ENCODE measurements at regions not wholly inside any gene's neighbourhood (a gene's known extent, or its start where the extent isn't known, plus 50 kb on each side); places are given as distances from the start of the nearest gene placed in this dataset.

DNA sequence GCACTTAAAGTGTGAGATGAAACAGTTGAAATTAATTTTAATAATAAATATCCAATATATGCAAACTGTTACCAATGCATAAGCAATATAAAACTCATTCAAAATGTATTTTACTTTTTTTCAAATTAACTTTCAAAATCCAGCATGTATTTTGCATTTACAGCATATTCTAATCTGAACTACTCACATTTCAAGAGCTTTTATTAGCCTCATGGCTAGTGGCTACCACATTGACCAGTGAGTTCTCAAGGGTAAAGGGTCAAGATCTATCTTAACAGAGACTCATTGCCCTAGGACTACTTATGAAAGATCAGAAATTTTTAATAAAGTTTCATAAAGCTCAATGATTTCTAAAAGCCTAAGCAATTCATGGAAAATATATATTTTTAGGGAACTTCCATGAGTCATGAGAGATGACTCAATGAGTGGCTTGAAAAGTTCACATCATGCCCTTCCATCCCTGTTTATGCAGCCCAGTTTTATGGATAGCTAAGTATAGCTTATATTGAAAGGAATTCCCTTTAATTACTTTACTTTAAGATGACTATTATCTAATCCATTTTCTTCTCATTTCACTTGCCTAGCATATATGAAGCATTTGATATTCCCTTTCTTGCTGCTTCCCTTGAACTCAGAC lies 608.6 kb downstream of the SLCO4C1 start:
- no peak overlapping the region for H3K4me3 ChIP-seq (ENCODE audit: low read depth, low read length)
- TF ChIP-seq, protein P1, sequence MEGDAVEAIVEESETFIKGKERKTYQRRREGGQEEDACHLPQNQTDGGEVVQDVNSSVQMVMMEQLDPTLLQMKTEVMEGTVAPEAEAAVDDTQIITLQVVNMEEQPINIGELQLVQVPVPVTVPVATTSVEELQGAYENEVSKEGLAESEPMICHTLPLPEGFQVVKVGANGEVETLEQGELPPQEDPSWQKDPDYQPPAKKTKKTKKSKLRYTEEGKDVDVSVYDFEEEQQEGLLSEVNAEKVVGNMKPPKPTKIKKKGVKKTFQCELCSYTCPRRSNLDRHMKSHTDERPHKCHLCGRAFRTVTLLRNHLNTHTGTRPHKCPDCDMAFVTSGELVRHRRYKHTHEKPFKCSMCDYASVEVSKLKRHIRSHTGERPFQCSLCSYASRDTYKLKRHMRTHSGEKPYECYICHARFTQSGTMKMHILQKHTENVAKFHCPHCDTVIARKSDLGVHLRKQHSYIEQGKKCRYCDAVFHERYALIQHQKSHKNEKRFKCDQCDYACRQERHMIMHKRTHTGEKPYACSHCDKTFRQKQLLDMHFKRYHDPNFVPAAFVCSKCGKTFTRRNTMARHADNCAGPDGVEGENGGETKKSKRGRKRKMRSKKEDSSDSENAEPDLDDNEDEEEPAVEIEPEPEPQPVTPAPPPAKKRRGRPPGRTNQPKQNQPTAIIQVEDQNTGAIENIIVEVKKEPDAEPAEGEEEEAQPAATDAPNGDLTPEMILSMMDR (IDR thresholded peaks at IDR 0.05; ENCODE audit: low read depth, low read length, missing control alignments) = no peak
- DNase-seq (ENCODE audit: low read depth) = no peak

DNA sequence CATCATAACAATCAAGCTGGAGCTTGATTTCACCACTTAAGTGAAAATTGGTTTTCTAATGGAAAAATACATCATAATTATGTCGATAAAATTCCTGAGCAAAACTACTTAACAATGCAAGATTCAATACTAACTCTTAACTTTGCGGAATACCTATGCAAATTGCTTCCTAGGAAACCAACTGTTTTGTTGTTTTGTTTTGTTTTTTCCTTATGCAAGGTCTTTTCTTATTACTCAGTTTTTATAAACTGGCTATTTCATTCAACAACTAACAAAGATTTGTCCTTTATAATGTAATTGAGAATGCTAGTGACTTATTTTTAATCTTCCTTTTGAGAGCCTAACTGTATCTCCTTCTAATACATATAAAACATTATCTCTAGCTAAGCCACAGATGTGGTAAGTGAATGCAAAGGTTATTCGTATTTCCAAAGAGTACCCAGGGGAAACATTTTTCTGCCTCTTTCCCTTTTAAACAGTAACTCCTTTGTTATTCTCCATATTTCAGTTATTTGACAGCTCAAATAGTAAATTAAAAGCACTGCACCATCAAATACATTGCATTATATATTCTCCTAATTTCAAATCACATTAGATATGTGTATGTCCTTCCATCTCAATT lies 609.4 kb downstream of the SLCO4C1 start:
- no peak overlapping the region for H3K4me3 ChIP-seq (ENCODE audit: low read depth, low read length)
- TF ChIP-seq, protein P1 (IDR thresholded peaks at IDR 0.05; ENCODE audit: low read depth, low read length, missing control alignments) = no peak
- no peak for DNase-seq (ENCODE audit: low read depth)

DNA sequence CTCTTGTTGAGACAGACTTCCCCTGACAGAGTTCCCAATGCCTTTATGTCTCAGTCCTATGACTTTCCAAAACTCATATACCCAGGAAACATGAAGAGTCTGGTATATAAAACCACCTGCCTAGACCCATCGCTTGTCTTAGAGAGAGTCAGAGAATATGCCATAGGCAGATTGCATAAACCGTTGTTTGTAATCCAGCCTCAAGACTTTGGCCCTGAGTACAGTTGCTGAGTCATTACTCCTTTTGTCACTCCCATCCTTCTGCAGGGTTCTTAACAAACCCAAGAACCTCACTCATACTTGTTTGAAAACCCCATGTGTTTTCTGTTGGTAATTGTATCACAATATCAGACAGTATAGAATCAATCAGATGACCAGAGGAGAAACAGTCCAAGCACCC lies 616.3 kb downstream of the SLCO4C1 start:
- DNase-seq (ENCODE audit: low read depth) = no peak
- TF ChIP-seq, protein P1 (IDR thresholded peaks at IDR 0.05; ENCODE audit: low read depth, low read length, missing control alignments) = no peak
- H3K4me3 ChIP-seq (ENCODE audit: low read depth, low read length) = no peak overlapping the region

DNA sequence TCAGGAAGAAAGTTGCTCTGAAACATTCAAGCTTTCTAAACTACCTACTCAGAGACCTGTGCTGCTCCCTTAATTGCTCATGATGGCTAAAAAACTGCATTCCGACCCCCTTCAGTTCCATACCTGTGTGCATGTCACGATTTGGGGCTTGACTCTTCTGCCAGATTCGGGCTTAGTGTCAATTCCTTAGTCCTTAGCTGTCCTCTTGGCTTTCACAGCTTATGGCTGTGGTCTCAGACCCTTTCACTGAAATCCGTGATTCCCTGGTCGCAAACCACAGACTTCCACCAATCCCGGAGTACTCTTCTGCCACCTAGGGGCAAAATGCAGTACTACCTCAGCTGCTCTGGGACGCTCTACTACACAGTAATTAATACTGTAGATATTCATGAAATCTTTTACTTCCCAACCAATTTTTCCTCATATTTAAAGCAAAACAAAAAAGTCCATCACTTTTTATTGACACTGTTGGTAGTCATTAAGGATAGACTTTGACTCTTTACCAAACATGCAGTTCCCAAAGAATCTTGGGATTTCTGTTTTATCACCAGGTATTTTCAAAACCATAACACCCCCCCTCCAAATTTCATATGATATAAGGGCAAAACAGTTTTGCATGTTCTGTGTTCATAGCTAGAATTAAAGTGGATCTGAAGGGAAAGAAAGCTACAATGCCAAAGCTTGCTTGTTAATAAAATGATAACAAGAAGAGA lies 617.4 kb downstream of the SLCO4C1 start:
- DNase-seq (ENCODE audit: low read depth) = no peak
- H3K4me3 ChIP-seq (ENCODE audit: low read depth, low read length) = no peak overlapping the region
- TF ChIP-seq, protein P1 (IDR thresholded peaks at IDR 0.05; ENCODE audit: low read depth, low read length, missing control alignments) = peak; percentile 91

DNA sequence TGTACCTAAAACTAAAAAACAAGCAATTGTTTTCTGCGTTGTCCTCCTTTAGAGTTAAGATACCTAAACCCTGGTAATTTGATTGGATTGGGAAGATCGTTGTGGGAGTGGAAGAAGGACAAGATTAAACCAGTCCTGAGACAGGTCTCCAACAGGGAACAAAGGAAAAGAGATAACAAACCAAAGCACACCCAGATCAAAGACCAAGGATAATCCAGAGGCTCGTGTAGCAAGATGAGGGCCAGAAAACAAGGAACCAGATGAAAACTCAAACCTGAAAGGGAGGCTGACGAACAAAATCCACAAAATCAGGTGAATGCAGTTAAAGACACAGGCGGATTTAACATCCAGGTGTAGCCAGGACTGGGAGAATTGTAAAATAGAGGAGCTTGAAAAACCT lies 618.1 kb downstream of the SLCO4C1 start:
- TF ChIP-seq, protein P1 (IDR thresholded peaks at IDR 0.05; ENCODE audit: low read depth, low read length, missing control alignments) = no peak
- no peak overlapping the region for H3K4me3 ChIP-seq (ENCODE audit: low read depth, low read length)
- DNase-seq (ENCODE audit: low read depth) = no peak

DNA sequence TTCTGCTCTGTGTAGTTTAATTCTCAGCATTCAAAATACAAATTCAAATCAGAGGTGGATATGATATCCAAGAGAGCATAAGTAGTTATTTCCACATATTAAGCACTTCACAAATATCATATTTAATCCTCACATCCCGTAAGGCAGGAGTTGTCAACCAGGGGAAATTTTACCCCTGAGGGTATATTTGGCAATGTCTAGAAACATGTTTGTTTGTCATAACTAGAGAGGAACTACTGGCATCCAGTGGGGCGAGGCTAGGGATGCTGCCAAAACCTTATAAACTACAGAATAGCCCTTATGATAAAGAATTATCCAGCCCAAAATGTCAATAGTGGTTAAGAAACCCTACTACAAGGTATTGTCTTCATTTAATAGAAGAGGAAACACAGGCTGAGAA lies 619.4 kb downstream of the SLCO4C1 start:
- no peak for DNase-seq (ENCODE audit: low read depth)
- TF ChIP-seq, protein P1 (IDR thresholded peaks at IDR 0.05; ENCODE audit: low read depth, low read length, missing control alignments) = no peak
- H3K4me3 ChIP-seq (ENCODE audit: low read depth, low read length) = no peak overlapping the region
